Stimulated activated memory B cell treated with anti-CD40 and anti-IgM and Interleukin-4, amounts not matched to agents 10 μg/mL and 1 μg/mL and 100 μg/mL, for 72 hours (primary cell): ENCODE measurements at regions not wholly inside any gene's neighbourhood (a gene's known extent, or its start where the extent isn't known, plus 50 kb on each side); places are given as distances from the start of the nearest gene placed in this dataset.

Experiments
- ATAC-seq: fragments of 150-1000 bp; cut with Tn5 transposase; 2 replicates; pipeline ENCODE4 v1.10.0; 2021
- H3K27ac Mint-ChIP-seq: one replicate; pipeline ENCODE4 v1.8.0; 2022; ENCODE audit warnings: mild to moderate bottlenecking, mixed read lengths
- H3K27me3 Mint-ChIP-seq: one replicate; pipeline ENCODE4 v1.8.0; 2022; ENCODE audit warnings: mixed read lengths
- H3K36me3 Mint-ChIP-seq: one replicate; pipeline ENCODE4 v1.8.0; 2022; ENCODE audit warnings: mixed read lengths
- H3K4me1 Mint-ChIP-seq: one replicate; pipeline ENCODE4 v1.8.0; 2022; ENCODE audit warnings: mixed read lengths
- H3K4me3 Mint-ChIP-seq: one replicate; pipeline ENCODE4 v1.8.0; 2022; ENCODE audit warnings: mild to moderate bottlenecking, moderate library complexity, mixed read lengths
- H3K9me3 Mint-ChIP-seq: one replicate; pipeline ENCODE4 v1.8.0; 2022; ENCODE audit warnings: mixed read lengths

GRCh38 chr6:21984561-21984960 lies 312.3 kb downstream of the PRL start:
- Mint-ChIP-seq H3K36me3 (no peaks in the 10 kb centered on the region), H3K4me3 (no peak overlapping the region), H3K27ac (no peak overlapping the region), H3K4me1 (no peaks in the 10 kb centered on the region), H3K9me3 (peaks cover 19% of the 10 kb centered on the region), H3K27me3 (no peaks in the 10 kb centered on the region)
- ATAC-seq, result no peak

GRCh38 chr6:21985904-21986303 lies 310.9 kb downstream of the PRL start:
- H3K9me3 Mint-ChIP-seq, result peaks cover 11% of the 10 kb centered on the region
- no peak overlapping the region for H3K4me3 Mint-ChIP-seq

GRCh38 chr6:21986703-21987102 lies 310.1 kb downstream of the PRL start:
- H3K27ac Mint-ChIP-seq, result no peak overlapping the region

More at GRCh38 chr6:21985904-21986303, 310.9 kb downstream of the PRL start:
- Mint-ChIP-seq H3K36me3 (no peaks in the 10 kb centered on the region), H3K27me3 (no peaks in the 10 kb centered on the region), H3K27ac (no peak overlapping the region), H3K4me1 (no peaks in the 10 kb centered on the region)
- no peak for ATAC-seq

GRCh38 chr6:21987501-21987957 lies 309.3 kb downstream of the PRL start:
- no peaks in the 10 kb centered on the region for H3K9me3 Mint-ChIP-seq
- no peaks in the 10 kb centered on the region for H3K27me3 Mint-ChIP-seq
- no peak overlapping the region for H3K27ac Mint-ChIP-seq
- no peak overlapping the region for H3K4me3 Mint-ChIP-seq
- no peaks in the 10 kb centered on the region for H3K36me3 Mint-ChIP-seq
- H3K4me1 Mint-ChIP-seq, result no peaks in the 10 kb centered on the region
- ATAC-seq, result no peak

More at GRCh38 chr6:21986703-21987102, 310.1 kb downstream of the PRL start:
- no peak overlapping the region for H3K4me3 Mint-ChIP-seq
- no peaks in the 10 kb centered on the region for H3K4me1 Mint-ChIP-seq
- peaks cover 3% of the 10 kb centered on the region for H3K9me3 Mint-ChIP-seq
- ATAC-seq, result no peak
- no peaks in the 10 kb centered on the region for H3K27me3 Mint-ChIP-seq
- H3K36me3 Mint-ChIP-seq, result no peaks in the 10 kb centered on the region

DNA sequence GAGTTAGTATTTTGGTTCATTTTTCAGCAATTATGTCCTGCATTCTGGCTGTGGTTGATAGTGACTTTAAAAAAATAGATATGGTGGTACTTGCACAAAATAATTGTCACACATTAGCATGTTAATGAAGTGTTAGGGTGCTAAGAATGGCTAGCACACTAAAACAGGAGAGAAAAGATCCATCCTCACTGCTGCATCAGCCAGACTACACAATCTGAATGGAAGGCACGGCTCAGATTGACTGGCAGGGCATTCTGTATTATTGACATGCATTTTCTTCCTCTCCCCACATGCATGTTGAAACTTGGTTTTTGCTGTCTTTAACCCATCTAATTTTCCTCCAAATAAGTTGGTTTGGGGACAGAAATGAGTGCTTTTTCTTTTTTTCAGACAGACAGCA lies 306.3 kb downstream of the PRL start:
- no peaks in the 10 kb centered on the region for H3K9me3 Mint-ChIP-seq
- no peak overlapping the region for H3K27ac Mint-ChIP-seq
- ATAC-seq, result no peak
- H3K4me3 Mint-ChIP-seq, result no peak overlapping the region
- H3K4me1 Mint-ChIP-seq, result no peaks in the 10 kb centered on the region
- no peaks in the 10 kb centered on the region for H3K27me3 Mint-ChIP-seq
- no peaks in the 10 kb centered on the region for H3K36me3 Mint-ChIP-seq

DNA sequence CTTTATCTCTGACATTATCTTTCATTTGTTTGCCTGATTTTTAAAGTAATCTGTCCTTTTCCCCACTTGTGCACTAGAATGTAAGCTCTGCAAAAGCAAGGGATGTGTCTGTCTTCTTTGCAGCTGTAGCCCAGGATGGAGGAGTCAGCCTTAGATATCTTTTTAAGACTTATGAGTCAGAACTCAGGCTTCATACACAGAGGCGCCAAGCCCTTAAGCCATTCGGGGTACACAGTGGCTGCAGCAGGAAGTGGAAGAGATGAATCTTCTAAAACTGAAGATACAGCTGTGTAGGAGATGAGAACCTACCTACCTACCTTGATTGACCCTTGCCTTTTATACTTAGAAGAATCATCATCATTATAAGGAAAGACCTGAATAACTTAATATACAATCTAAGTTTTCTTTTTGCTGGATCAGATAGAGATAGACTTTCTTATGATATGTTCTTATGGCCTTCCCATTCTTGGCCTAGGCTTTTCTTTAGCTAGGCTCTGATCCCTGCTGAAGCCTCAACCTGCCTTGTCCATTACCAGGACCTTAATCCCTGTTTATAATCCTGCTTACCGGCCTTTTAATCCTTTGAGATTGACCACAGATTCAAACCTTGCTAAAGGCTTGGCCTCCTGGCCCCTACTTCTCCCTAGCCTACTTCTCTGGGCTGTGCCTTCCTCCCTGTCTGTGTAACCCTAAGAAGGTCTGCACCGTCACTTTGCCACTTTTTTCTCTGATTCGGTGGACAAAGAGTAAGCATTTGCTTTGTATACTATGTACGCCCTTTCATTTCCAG lies 304.5 kb downstream of the PRL start:
- ATAC-seq, result no peak

DNA sequence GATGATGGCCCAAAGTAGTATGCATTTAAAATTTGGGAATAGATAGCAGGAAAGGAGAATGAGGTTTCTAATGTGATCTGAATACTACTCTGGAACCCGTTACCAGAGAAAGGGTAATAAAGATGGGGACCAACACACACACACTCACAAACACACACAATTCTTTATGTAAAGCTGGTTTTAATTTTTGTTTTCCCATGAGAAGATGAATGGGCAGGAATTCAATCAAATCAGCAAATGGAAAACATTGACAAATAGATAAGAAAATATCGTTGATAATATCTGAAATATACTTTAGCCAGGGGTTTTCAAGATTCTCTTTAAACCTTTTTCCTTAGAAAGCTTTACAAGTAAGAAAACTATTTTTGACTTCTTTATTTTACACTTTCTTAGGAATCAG lies 303.0 kb downstream of the PRL start:
- Mint-ChIP-seq H3K27ac (no peak overlapping the region), H3K4me3 (no peak overlapping the region), H3K36me3 (no peaks in the 10 kb centered on the region), H3K9me3 (no peaks in the 10 kb centered on the region), H3K27me3 (no peaks in the 10 kb centered on the region), H3K4me1 (no peaks in the 10 kb centered on the region)
- no peak for ATAC-seq

More for the DNA sequence above, 304.5 kb downstream of the PRL start:
- Mint-ChIP-seq H3K4me1 (no peaks in the 10 kb centered on the region), H3K36me3 (no peaks in the 10 kb centered on the region), H3K4me3 (no peak overlapping the region), H3K27me3 (no peaks in the 10 kb centered on the region), H3K27ac (no peak overlapping the region), H3K9me3 (no peaks in the 10 kb centered on the region)

- ATAC-seq, result no peak
- no peak overlapping the region for H3K27ac Mint-ChIP-seq
Observed at GRCh38 chr6:21994821-21995220, 302.0 kb downstream of the PRL start.

DNA sequence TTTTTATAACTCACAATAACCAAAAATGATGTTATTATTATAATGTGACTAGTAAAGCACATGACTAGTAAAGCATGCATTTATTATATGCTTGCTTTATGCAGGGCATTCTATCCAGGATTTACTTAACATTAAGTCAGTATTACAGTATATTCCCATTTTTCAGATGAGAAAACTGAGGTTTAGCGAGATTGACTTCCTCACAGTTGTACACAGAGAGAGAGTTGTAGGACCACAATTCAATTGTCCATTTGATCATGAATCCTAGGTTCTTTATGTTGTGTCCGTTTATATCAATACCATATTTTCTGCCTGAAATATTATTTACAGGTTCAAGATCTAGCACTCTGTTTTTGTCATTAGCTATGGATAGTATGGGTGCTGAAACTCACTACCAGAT lies 301.5 kb downstream of the PRL start:
- no peaks in the 10 kb centered on the region for H3K36me3 Mint-ChIP-seq

More at GRCh38 chr6:21994821-21995220, 302.0 kb downstream of the PRL start:
- Mint-ChIP-seq H3K36me3 (no peaks in the 10 kb centered on the region), H3K4me1 (no peaks in the 10 kb centered on the region), H3K27me3 (no peaks in the 10 kb centered on the region), H3K9me3 (no peaks in the 10 kb centered on the region), H3K4me3 (no peak overlapping the region)

GRCh38 chr6:21996425-21997118 lies 300.3 kb downstream of the PRL start:
- H3K4me3 Mint-ChIP-seq, result no peak overlapping the region
- no peaks in the 10 kb centered on the region for H3K4me1 Mint-ChIP-seq
- ATAC-seq, result no peak
- H3K36me3 Mint-ChIP-seq, result no peaks in the 10 kb centered on the region
- no peaks in the 10 kb centered on the region for H3K9me3 Mint-ChIP-seq
- H3K27me3 Mint-ChIP-seq, result no peaks in the 10 kb centered on the region
- no peak overlapping the region for H3K27ac Mint-ChIP-seq

More for the DNA sequence above, 301.5 kb downstream of the PRL start:
- Mint-ChIP-seq H3K4me1 (no peaks in the 10 kb centered on the region), H3K9me3 (no peaks in the 10 kb centered on the region), H3K27me3 (no peaks in the 10 kb centered on the region), H3K4me3 (no peak overlapping the region), H3K27ac (no peak overlapping the region)
- ATAC-seq, result no peak

DNA sequence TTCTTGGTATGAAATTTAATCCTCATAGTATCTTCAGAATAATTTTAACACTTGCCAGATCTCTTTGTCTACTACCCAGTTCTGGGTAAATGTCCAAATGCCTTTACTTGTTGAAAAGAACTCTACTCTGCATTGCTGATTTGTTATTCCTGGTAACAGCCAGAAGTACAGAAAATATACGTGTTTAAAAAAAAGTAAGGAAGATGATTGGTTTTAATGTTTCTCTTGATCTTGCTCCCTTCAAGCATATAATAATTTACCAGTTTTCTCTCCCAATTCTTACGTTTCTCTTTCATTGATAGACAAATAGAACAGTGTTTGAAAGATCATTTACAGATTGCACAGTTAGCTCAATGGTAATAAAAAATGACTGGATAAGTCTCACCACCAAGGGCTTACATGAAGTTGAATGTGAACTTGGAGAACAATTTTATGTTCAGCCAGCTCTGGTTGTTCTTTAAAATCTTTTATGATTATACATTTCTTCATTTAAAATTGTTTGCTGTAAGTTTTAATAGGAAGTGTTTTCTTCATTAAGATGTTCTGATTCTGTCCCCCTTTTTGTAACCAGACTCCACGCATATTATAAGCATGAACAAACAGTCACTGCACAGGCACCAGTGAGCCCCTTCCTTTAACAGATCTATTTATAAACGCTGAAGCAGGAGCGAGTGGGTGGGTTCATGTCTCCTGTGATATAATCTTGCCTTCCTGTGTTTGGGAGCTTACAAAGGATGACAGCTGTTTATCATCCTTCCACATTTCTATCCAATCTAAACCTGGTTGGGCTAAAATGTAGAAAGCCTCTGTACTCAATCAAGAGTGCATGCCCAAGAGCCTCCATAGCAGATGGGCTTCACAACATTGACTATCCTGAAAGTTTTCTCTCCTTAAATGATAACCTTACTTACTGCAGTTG lies 299.5 kb downstream of the PRL start:
- Mint-ChIP-seq H3K36me3 (no peaks in the 10 kb centered on the region), H3K4me3 (no peak overlapping the region), H3K27ac (no peak overlapping the region), H3K4me1 (no peaks in the 10 kb centered on the region), H3K27me3 (no peaks in the 10 kb centered on the region), H3K9me3 (no peaks in the 10 kb centered on the region)
- ATAC-seq, result no peak

DNA sequence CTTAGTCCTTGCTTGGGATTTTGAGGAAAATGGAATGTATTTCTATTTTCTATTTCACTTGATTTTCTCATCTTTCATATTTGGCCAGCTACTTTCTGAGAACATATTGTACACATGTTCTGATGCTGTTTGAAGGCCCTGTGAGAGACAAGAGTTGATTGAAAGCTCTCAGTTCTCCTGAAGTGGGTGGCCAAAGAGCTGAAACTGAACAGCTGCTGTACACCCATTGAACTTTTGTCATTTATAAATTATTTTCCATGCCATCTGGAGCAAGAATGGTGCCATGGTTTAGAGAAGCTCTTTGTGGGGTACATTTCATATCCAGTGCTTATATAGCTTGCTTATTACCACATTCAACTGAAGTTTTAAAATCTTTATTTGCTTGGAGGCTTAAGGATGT lies 298.3 kb downstream of the PRL start:
- no peaks in the 10 kb centered on the region for H3K27me3 Mint-ChIP-seq
- H3K36me3 Mint-ChIP-seq, result no peaks in the 10 kb centered on the region
- H3K4me1 Mint-ChIP-seq, result no peaks in the 10 kb centered on the region
- no peak overlapping the region for H3K4me3 Mint-ChIP-seq
- ATAC-seq, result no peak
- no peak overlapping the region for H3K27ac Mint-ChIP-seq
- no peaks in the 10 kb centered on the region for H3K9me3 Mint-ChIP-seq

DNA sequence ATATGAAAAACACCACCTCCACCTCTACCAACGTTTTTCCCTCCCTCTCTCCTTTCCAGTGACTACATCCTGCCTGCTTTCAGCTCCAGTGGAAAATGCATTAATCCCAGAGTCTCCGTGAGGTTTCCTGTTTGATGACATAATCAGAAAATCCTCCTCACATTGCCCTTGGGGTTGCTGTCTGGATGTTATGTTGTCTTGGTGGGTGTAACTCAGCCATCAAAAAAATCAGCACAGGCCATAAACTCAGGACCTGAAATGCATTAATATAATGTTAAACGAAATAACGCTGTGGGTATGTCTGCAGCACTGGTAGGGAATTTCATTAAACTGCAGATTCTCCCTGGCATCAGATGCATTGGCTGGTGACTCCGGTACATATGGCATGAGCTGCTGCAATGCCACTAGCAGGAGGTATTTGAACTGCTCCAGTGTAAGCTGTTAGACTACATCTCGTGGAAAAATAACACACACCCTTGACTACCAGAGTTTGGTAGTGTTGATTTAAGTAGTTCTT lies 297.8 kb downstream of the PRL start:
- H3K36me3 Mint-ChIP-seq, result no peaks in the 10 kb centered on the region
- H3K27ac Mint-ChIP-seq, result no peak overlapping the region
- no peak overlapping the region for H3K4me3 Mint-ChIP-seq
- H3K9me3 Mint-ChIP-seq, result no peaks in the 10 kb centered on the region
- no peaks in the 10 kb centered on the region for H3K4me1 Mint-ChIP-seq
- H3K27me3 Mint-ChIP-seq, result no peaks in the 10 kb centered on the region
- ATAC-seq, result no peak

GRCh38 chr6:21999741-22000140 lies 297.1 kb downstream of the PRL start:
- Mint-ChIP-seq H3K27me3 (no peaks in the 10 kb centered on the region), H3K27ac (no peak overlapping the region), H3K36me3 (no peaks in the 10 kb centered on the region), H3K4me3 (no peak overlapping the region), H3K9me3 (no peaks in the 10 kb centered on the region), H3K4me1 (no peaks in the 10 kb centered on the region)
- no peak for ATAC-seq
